GM12874 (cell line): ENCODE measurements at regions not wholly inside any gene's neighbourhood (a gene's known extent, or its start where the extent isn't known, plus 50 kb on each side); places are given as distances from the start of the nearest gene placed in this dataset.

Experiments
- CTCF ChIP-seq: IDR thresholded peaks from 2 replicates; pipeline ENCODE4 v1.5.1; 2011; ENCODE audit warnings: low read depth, mild to moderate bottlenecking, control low read depth, low read length, moderate library complexity; ENCODE audit not compliant: insufficient read depth

GRCh38 chr2:163081754-163082153 is 243.2 kb upstream of the KCNH7 start:
- TF ChIP-seq CTCF: no peak

- TF ChIP-seq CTCF: no peak
Measured at GRCh38 chr2:163077241-163077640, 238.7 kb upstream of the KCNH7 start.

GRCh38 chr2:163066085-163066484 is 227.5 kb upstream of the KCNH7 start:
- no peak for TF ChIP-seq CTCF

- TF ChIP-seq CTCF: no peak
Measured at GRCh38 chr2:163062524-163062923, 224.0 kb upstream of the KCNH7 start.

GRCh38 chr2:163046615-163047014 is 208.0 kb upstream of the KCNH7 start:
- no peak for TF ChIP-seq CTCF

GRCh38 chr2:163045830-163046229 is 207.3 kb upstream of the KCNH7 start:
- TF ChIP-seq CTCF: no peak

- no peak for TF ChIP-seq CTCF
Measured at GRCh38 chr2:163044114-163044513, 205.5 kb upstream of the KCNH7 start.

GRCh38 chr2:163043201-163043600 is 204.6 kb upstream of the KCNH7 start:
- TF ChIP-seq CTCF: no peak
